IMR-90 (cell line): ENCODE measurements at regions not wholly inside any gene's neighbourhood (a gene's known extent, or its start where the extent isn't known, plus 50 kb on each side); places are given as distances from the start of the nearest gene placed in this dataset.

Source experiments
- ATAC-seq: fragments of 200-7000 bp; cut with Tn5 transposase; 2 replicates; pipeline ENCODE4 v1.9.1; 2020; ENCODE audit warnings: low read depth, mild to moderate bottlenecking, moderate library complexity
- BruUV-seq: library from RNA; stranded (reverse); fragments of 400-500 nt; replicated peaks from 2 replicates; lab custom pipeline; 2021; lab: Mats Ljungman, UMichigan
- CTCF ChIA-PET: fragments of 300-600 bp; formaldehyde crosslinking; extraction: SDS; loops from one replicate; lab custom pipeline; 2021; ENCODE audit warnings: antibody characterized with exemption; lab: Yijun Ruan, JAX
- POLR2A ChIA-PET: fragments of 300-600 bp; sonication (Branson Sonifier 250); formaldehyde crosslinking; loops from one replicate; lab custom pipeline; 2022; ENCODE audit warnings: antibody characterized with exemption; ENCODE audit not compliant: unreplicated experiment; lab: Charles Lee
- DNase-seq: peaks from one replicate; pipeline ENCODE4 v3.0.0; 2013
- H2AFZ ChIP-seq: replicated peaks from 2 replicates; pipeline ENCODE3; 2013; ENCODE audit warnings: low read length, mild to moderate bottlenecking; ENCODE audit not compliant: poor library complexity
- H2AK5ac ChIP-seq: 2 replicates; pipeline ENCODE4 v1.6.1; 2013; ENCODE audit warnings: low read depth, low read length, inconsistent platforms
- H2AK9ac ChIP-seq: replicated peaks from 2 replicates; pipeline ENCODE3; 2013; ENCODE audit warnings: mild to moderate bottlenecking, low read depth, low read length, moderate library complexity; ENCODE audit not compliant: poor library complexity
- H2BK120ac ChIP-seq: 2 replicates; pipeline ENCODE4 v1.6.1; 2013; ENCODE audit warnings: low read depth, low read length, inconsistent platforms
- H2BK15ac ChIP-seq: 3 replicates; pipeline ENCODE4 v1.6.1; 2013; ENCODE audit warnings: low read depth, low read length, inconsistent platforms
- H2BK20ac ChIP-seq: 2 replicates; pipeline ENCODE4 v1.6.1; 2013; ENCODE audit warnings: low read depth, mild to moderate bottlenecking, inconsistent platforms, low read length, moderate library complexity
- H2BK5ac ChIP-seq: 2 replicates; pipeline ENCODE4 v1.6.1; 2013; ENCODE audit warnings: mild to moderate bottlenecking, low read depth, low read length, inconsistent platforms; ENCODE audit not compliant: poor library complexity, severe bottlenecking
- H3K14ac ChIP-seq: replicated peaks from 2 replicates; pipeline ENCODE4 v1.6.1; 2013; ENCODE audit warnings: low read depth, low read length, inconsistent platforms
- H3K18ac ChIP-seq: 2 replicates; pipeline ENCODE4 v1.6.1; 2013; ENCODE audit warnings: low read depth, low read length, control low read depth
- H3K23ac ChIP-seq: 2 replicates; pipeline ENCODE4 v1.6.1; 2013; ENCODE audit warnings: low read depth, low read length, inconsistent platforms
- H3K27ac ChIP-seq: 2 replicates; pipeline ENCODE4 v1.5.1; 2013; ENCODE audit warnings: mild to moderate bottlenecking, control low read depth, low read length; ENCODE audit not compliant: insufficient read depth
- H3K27me3 ChIP-seq: 2 replicates; pipeline ENCODE4 v1.6.1; 2013; ENCODE audit warnings: low read length; ENCODE audit not compliant: control insufficient read depth, insufficient read depth
- H3K36me3 ChIP-seq: 2 replicates; pipeline ENCODE4 v1.6.1; 2013; ENCODE audit warnings: low read length, mixed read lengths; ENCODE audit not compliant: control insufficient read depth, insufficient read depth
- H3K4ac ChIP-seq: 2 replicates; pipeline ENCODE4 v1.6.1; 2013; ENCODE audit warnings: low read depth, low read length, inconsistent platforms
- H3K4me1 ChIP-seq: 2 replicates; pipeline ENCODE4 v1.6.1; 2013; ENCODE audit warnings: low read length, mixed read lengths; ENCODE audit not compliant: control insufficient read depth, insufficient read depth
- H3K4me2 ChIP-seq: 2 replicates; pipeline ENCODE4 v1.6.1; 2013; ENCODE audit warnings: low read depth, mild to moderate bottlenecking, control low read depth, low read length, moderate library complexity
- H3K4me3 ChIP-seq: 2 replicates; pipeline ENCODE4 v1.5.1; 2013; ENCODE audit warnings: low read depth, mild to moderate bottlenecking, control low read depth, low read length, moderate library complexity; ENCODE audit not compliant: insufficient read depth
- H3K56ac ChIP-seq: 2 replicates; pipeline ENCODE4 v1.6.1; 2013; ENCODE audit warnings: low read length, inconsistent platforms; ENCODE audit not compliant: insufficient read depth; ENCODE audit errors: extremely low read depth
- H3K79me1 ChIP-seq, 2 experiments: 2 replicates each; pipeline ENCODE4 v1.6.1; 2013; ENCODE audit warnings: low read length in 2 of 2, inconsistent platforms in 1 of 2, low read depth in 1 of 2
- H3K9ac ChIP-seq: 2 replicates; pipeline ENCODE4 v1.6.1; 2013; ENCODE audit warnings: low read depth, low read length, control low read depth
- H3K9me1 ChIP-seq: 2 replicates; pipeline ENCODE4 v1.6.1; 2013; ENCODE audit warnings: low read length, inconsistent platforms; ENCODE audit not compliant: insufficient read depth
- H3K9me3 ChIP-seq: 2 replicates; pipeline ENCODE4 v1.6.1; 2013; ENCODE audit warnings: low read length; ENCODE audit not compliant: control insufficient read depth, insufficient read depth
- H4K20me1 ChIP-seq: 2 replicates; pipeline ENCODE4 v1.6.1; 2013; ENCODE audit warnings: low read length, inconsistent platforms; ENCODE audit not compliant: insufficient read depth
- H4K5ac ChIP-seq: 2 replicates; pipeline ENCODE4 v1.6.1; 2013; ENCODE audit warnings: mild to moderate bottlenecking, low read depth, low read length, control low read depth
- H4K8ac ChIP-seq, 2 experiments: 2 replicates each; pipeline ENCODE4 v1.6.1; 2013; ENCODE audit warnings: low read depth in 2 of 2, low read length in 2 of 2, control low read depth in 1 of 2, inconsistent platforms in 1 of 2
- H4K91ac ChIP-seq: 2 replicates; pipeline ENCODE4 v1.6.1; 2013; ENCODE audit warnings: low read depth, low read length, inconsistent platforms; ENCODE audit not compliant: insufficient read depth
- BHLHE40 ChIP-seq: fragments of 150-350 bp; IDR thresholded peaks from 2 replicates; pipeline ENCODE4 v1.6.1; 2016; ENCODE audit warnings: mild to moderate bottlenecking, low read depth, low read length
- CEBPB ChIP-seq: IDR thresholded peaks from 2 replicates; pipeline ENCODE4 v1.6.1; 2012; ENCODE audit warnings: low read depth, low read length, improper control_type of control experiment
- CHD1 ChIP-seq: IDR thresholded peaks from 2 replicates; pipeline ENCODE4 v1.6.1; 2012; ENCODE audit warnings: low read depth, low read length, improper control_type of control experiment
- FOS ChIP-seq: fragments of 150-350 bp; IDR thresholded peaks from 2 replicates; pipeline ENCODE4 v1.6.1; 2016; ENCODE audit warnings: low read depth, low read length
- MAFK ChIP-seq: IDR thresholded peaks from 2 replicates; pipeline ENCODE4 v1.6.1; 2012; ENCODE audit warnings: low read depth, low read length, improper control_type of control experiment
- MAZ ChIP-seq: IDR thresholded peaks from 2 replicates; pipeline ENCODE4 v1.6.1; 2012; ENCODE audit warnings: low read depth, mild to moderate bottlenecking, low read length, improper control_type of control experiment, moderate library complexity, borderline replicate concordance
- NFE2L2 ChIP-seq: fragments of 150-350 bp; IDR thresholded peaks from 2 replicates; pipeline ENCODE4 v1.6.1; 2016; ENCODE audit warnings: low read depth, mild to moderate bottlenecking, low read length
- RAD21 ChIP-seq: IDR thresholded peaks from 2 replicates; pipeline ENCODE4 v1.6.1; 2012; ENCODE audit warnings: low read length, improper control_type of control experiment
- RCOR1 ChIP-seq: IDR thresholded peaks from 2 replicates; pipeline ENCODE4 v1.6.1; 2012; ENCODE audit warnings: mild to moderate bottlenecking, low read length, improper control_type of control experiment; ENCODE audit not compliant: insufficient replicate concordance
- SMC3 ChIP-seq: fragments of 150-350 bp; IDR thresholded peaks from 2 replicates; pipeline ENCODE4 v1.6.1; 2016; ENCODE audit warnings: low read depth, mild to moderate bottlenecking, antibody characterized with exemption, low read length, moderate library complexity
- WGBS, 2 experiments: methylation state at CpG; one replicate each; pipeline versions ENCODE4 v1.1.5 to v1.1.7; 2013; ENCODE audit warnings: missing lambda C conversion rate in 2 of 2; ENCODE audit not compliant: insufficient read length in 1 of 2; ENCODE audit errors: extremely low coverage in 2 of 2; 5-methylcytosine and 5-hydroxymethylcytosine counted together
- dilution Hi-C: fragments of 300-500 bp; cut with HindIII; formaldehyde crosslinking; loops from one replicate; pipeline ENCODE4 v1.14.3; 2018; ENCODE audit warnings: low sequenced_read_pairs; ENCODE audit not compliant: unreplicated experiment
- in situ Hi-C: fragments of 300-500 bp; cut with MboI; formaldehyde crosslinking; loops from 3 replicates; pipeline ENCODE4 v1.14.3; 2019; ENCODE audit warnings: low sequenced_read_pairs, inconsistent platforms, mixed read lengths
- intact Hi-C: fragments of 100-400 bp; cut with micrococcal nuclease; formaldehyde crosslinking; loops from 2 replicates; pipeline ENCODE4 v1.10.0; 2022
- TF ChIP-seq, protein P1 (sequence below): conservative IDR thresholded peaks from 2 replicates; pipeline ENCODE4 v1.5.1; 2012; ENCODE audit warnings: mild to moderate bottlenecking, low read depth, low read length, improper control_type of control experiment
- TF ChIP-seq, protein P2 (sequence below): fragments of 150-350 bp; IDR thresholded peaks from 2 replicates; pipeline ENCODE4 v1.6.1; 2016; ENCODE audit warnings: low read depth, mild to moderate bottlenecking, low read length, moderate library complexity, borderline replicate concordance
- TF ChIP-seq, protein P3 (sequence below): fragments of 150-350 bp; IDR thresholded peaks from 2 replicates; pipeline ENCODE4 v1.6.1; 2017; ENCODE audit warnings: mild to moderate bottlenecking, antibody characterized with exemption, low read length, low read depth

DNA sequence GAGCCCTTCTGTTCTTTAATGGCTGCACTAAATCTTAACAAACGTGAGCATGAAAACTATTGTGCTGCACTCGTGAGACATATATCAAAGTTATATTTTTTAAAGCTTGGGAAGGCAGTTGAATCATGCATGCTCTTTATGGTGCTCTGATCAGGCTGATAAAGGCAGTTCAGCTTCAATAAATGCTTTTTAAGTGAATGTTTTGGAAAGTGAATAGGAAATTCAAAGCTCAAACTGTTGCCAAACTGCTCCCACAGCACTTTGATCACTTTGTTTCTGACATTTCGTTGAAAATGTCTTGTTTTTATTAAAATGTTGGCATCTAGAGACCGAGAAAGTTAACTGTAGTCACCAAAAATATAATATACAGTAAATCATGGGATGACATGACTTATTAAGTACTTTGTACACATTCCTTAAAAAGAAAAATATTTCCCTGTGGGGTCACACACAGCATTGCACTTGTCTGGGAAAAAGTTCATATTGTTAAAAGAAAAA lies 625.7 kb upstream of the PCDH9 start:
- Histone ChIP-seq H3K27ac (no peak overlapping the region), H4K91ac (no peak overlapping the region), H3K79me1 (no peaks in the 10 kb centered on the region), H4K5ac (no peak overlapping the region), H3K9me1 (no peaks in the 10 kb centered on the region), H3K36me3 (no peaks in the 10 kb centered on the region), H2BK5ac (no peak overlapping the region), H3K4ac (no peak overlapping the region), H3K56ac (no peak overlapping the region), H4K20me1 (no peaks in the 10 kb centered on the region), H3K9ac (no peak overlapping the region), H3K18ac (no peak overlapping the region), H4K8ac (no peak overlapping the region), H2AK5ac (no peak overlapping the region), H2BK15ac (no peak overlapping the region), H3K4me1 (no peaks in the 10 kb centered on the region), H3K14ac (no peak overlapping the region), H2BK20ac (no peak overlapping the region), H3K23ac (no peak overlapping the region), H2AFZ (no peak overlapping the region), H3K27me3 (no peaks in the 10 kb centered on the region), H2BK120ac (no peak overlapping the region), H2AK9ac (no peak overlapping the region), H3K9me3 (peaks cover 6% of the 10 kb centered on the region; the same call in 1 of the 2 replicates), H3K4me2 (no peak overlapping the region), H3K4me3 (no peak overlapping the region)
- no CpG with 5 or more reads among the region's 4 CpGs for WGBS, 2 experiments
- TF ChIP-seq MAZ = no peak
- TF ChIP-seq RCOR1 = no peak
- no peak for TF ChIP-seq CHD1
- TF ChIP-seq NFE2L2 = no peak
- TF ChIP-seq FOS = no peak
- no peak for TF ChIP-seq BHLHE40
- no peak for TF ChIP-seq CEBPB
- no peak for TF ChIP-seq SMC3
- TF ChIP-seq, protein P1, sequence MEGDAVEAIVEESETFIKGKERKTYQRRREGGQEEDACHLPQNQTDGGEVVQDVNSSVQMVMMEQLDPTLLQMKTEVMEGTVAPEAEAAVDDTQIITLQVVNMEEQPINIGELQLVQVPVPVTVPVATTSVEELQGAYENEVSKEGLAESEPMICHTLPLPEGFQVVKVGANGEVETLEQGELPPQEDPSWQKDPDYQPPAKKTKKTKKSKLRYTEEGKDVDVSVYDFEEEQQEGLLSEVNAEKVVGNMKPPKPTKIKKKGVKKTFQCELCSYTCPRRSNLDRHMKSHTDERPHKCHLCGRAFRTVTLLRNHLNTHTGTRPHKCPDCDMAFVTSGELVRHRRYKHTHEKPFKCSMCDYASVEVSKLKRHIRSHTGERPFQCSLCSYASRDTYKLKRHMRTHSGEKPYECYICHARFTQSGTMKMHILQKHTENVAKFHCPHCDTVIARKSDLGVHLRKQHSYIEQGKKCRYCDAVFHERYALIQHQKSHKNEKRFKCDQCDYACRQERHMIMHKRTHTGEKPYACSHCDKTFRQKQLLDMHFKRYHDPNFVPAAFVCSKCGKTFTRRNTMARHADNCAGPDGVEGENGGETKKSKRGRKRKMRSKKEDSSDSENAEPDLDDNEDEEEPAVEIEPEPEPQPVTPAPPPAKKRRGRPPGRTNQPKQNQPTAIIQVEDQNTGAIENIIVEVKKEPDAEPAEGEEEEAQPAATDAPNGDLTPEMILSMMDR = no peak
- TF ChIP-seq, protein P2, sequence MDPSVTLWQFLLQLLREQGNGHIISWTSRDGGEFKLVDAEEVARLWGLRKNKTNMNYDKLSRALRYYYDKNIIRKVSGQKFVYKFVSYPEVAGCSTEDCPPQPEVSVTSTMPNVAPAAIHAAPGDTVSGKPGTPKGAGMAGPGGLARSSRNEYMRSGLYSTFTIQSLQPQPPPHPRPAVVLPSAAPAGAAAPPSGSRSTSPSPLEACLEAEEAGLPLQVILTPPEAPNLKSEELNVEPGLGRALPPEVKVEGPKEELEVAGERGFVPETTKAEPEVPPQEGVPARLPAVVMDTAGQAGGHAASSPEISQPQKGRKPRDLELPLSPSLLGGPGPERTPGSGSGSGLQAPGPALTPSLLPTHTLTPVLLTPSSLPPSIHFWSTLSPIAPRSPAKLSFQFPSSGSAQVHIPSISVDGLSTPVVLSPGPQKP = no peak
- TF ChIP-seq MAFK = no peak
- no peak for TF ChIP-seq RAD21
- TF ChIP-seq, protein P3, sequence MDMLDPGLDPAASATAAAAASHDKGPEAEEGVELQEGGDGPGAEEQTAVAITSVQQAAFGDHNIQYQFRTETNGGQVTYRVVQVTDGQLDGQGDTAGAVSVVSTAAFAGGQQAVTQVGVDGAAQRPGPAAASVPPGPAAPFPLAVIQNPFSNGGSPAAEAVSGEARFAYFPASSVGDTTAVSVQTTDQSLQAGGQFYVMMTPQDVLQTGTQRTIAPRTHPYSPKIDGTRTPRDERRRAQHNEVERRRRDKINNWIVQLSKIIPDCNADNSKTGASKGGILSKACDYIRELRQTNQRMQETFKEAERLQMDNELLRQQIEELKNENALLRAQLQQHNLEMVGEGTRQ = no peak
- POLR2A ChIA-PET = no interaction called here
- no peak for ATAC-seq
- in situ Hi-C loops = no loop called here
- intact Hi-C loops = no loop called here
- no TSS peak for BruUV-seq
- dilution Hi-C loops = no loop called here
- CTCF ChIA-PET = no interaction called here
- no peak for DNase-seq
